ENCODE measurements at regions not wholly inside any gene's neighbourhood (a gene's known extent, or its start where the extent isn't known, plus 50 kb on each side); places are given as distances from the start of the nearest gene placed in this dataset.

GRCh38 chr3:22980346-22980745, 222.8 kb upstream of the UBE2E2 start:
- H3K4me1 ChIP-seq (ENCODE audit: insufficient read depth, low read length): no peaks in the 10 kb centered on the region
- no peak overlapping the region for H2AFZ ChIP-seq (ENCODE audit: low read depth, low read length)
- no peaks in the 10 kb centered on the region for H3K79me2 ChIP-seq (ENCODE audit: insufficient read depth, low read length)
- no peaks in the 10 kb centered on the region for H4K20me1 ChIP-seq (ENCODE audit: insufficient read depth, low read length)
- H3K27ac ChIP-seq (ENCODE audit: low read length): no peak overlapping the region
- DNase-seq: no peak
- H3K9me3 ChIP-seq (ENCODE audit: insufficient read depth, low read length, severe bottlenecking): no peaks in the 10 kb centered on the region
- ATAC-seq (ENCODE audit: insufficient read depth, low read depth): no peak
- H3K36me3 ChIP-seq (ENCODE audit: insufficient read depth, low read length): no peaks in the 10 kb centered on the region
- no peak overlapping the region for H3K4me3 ChIP-seq (ENCODE audit: low read depth in 1 of 2, low read length in 2 of 2)
- no peak for TF ChIP-seq CTCF (IDR thresholded peaks at IDR 0.05; ENCODE audit: borderline replicate concordance, extremely low read depth, low read length, poor library complexity, severe bottlenecking)
- H3K27me3 ChIP-seq (ENCODE audit: insufficient read depth, low read length, poor library complexity): no peaks in the 10 kb centered on the region
- no peak overlapping the region for H3K9ac ChIP-seq (ENCODE audit: low read depth, low read length)
- H3K4me2 ChIP-seq (ENCODE audit: insufficient read depth, low read length): no peak overlapping the region

- DNase-seq (no peak), ATAC-seq (ENCODE audit: insufficient read depth, low read depth) (no peak)
- H3K4me2 ChIP-seq (ENCODE audit: insufficient read depth, low read length): no peak overlapping the region
- no peaks in the 10 kb centered on the region for H3K79me2 ChIP-seq (ENCODE audit: insufficient read depth, low read length)
- no peaks in the 10 kb centered on the region for H3K27me3 ChIP-seq (ENCODE audit: insufficient read depth, low read length, poor library complexity)
- no peak overlapping the region for H3K4me3 ChIP-seq (ENCODE audit: low read depth in 1 of 2, low read length in 2 of 2)
- TF ChIP-seq CTCF (IDR thresholded peaks at IDR 0.05; ENCODE audit: borderline replicate concordance, extremely low read depth, low read length, poor library complexity, severe bottlenecking) (no peak), EZH2 (IDR thresholded peaks at IDR 0.05; ENCODE audit: borderline replicate concordance, low read depth, low read length, severe bottlenecking) (no peak)
- no peak overlapping the region for H3K9ac ChIP-seq (ENCODE audit: low read depth, low read length)
- no peaks in the 10 kb centered on the region for H3K4me1 ChIP-seq (ENCODE audit: insufficient read depth, low read length)
- no peak overlapping the region for H3K27ac ChIP-seq (ENCODE audit: low read length)
- H2AFZ ChIP-seq (ENCODE audit: low read depth, low read length): no peak overlapping the region
- no peaks in the 10 kb centered on the region for H3K9me3 ChIP-seq (ENCODE audit: insufficient read depth, low read length, severe bottlenecking)
- H3K36me3 ChIP-seq (ENCODE audit: insufficient read depth, low read length): no peaks in the 10 kb centered on the region
- no peaks in the 10 kb centered on the region for H4K20me1 ChIP-seq (ENCODE audit: insufficient read depth, low read length)
These were observed 222.0 kb upstream of the UBE2E2 start for GRCh38 chr3:22981166-22981565.

DNA sequence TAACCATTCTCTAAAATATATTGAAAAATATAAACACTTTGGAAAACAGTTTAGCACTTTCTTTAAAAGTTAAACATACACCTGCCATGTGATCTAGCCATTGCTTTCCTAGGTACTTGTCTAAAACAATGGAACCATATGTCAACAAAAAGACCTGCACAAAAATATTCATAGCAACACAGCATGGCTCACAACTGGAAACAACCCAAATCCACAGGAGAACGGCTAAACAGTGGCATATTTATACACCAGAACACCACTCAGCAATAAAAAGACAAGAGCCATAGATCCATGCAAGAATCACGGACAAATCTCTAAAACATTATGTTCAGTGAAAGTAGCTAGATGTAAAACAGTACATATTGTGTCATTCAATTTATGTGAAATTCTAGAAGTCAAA, 221.3 kb upstream of the UBE2E2 start:
- no peaks in the 10 kb centered on the region for H3K9me3 ChIP-seq (ENCODE audit: insufficient read depth, low read length, severe bottlenecking)
- H4K20me1 ChIP-seq (ENCODE audit: insufficient read depth, low read length): no peaks in the 10 kb centered on the region
- no peak overlapping the region for H3K27ac ChIP-seq (ENCODE audit: low read length)
- H3K4me1 ChIP-seq (ENCODE audit: insufficient read depth, low read length): no peaks in the 10 kb centered on the region
- H3K4me3 ChIP-seq (ENCODE audit: low read depth in 1 of 2, low read length in 2 of 2): no peak overlapping the region
- no peaks in the 10 kb centered on the region for H3K79me2 ChIP-seq (ENCODE audit: insufficient read depth, low read length)
- no peaks in the 10 kb centered on the region for H3K36me3 ChIP-seq (ENCODE audit: insufficient read depth, low read length)
- DNase-seq (no peak), ATAC-seq (ENCODE audit: insufficient read depth, low read depth) (no peak)
- no peak overlapping the region for H3K9ac ChIP-seq (ENCODE audit: low read depth, low read length)
- no peak for TF ChIP-seq CTCF (IDR thresholded peaks at IDR 0.05; ENCODE audit: borderline replicate concordance, extremely low read depth, low read length, poor library complexity, severe bottlenecking)
- TF ChIP-seq EZH2 (IDR thresholded peaks at IDR 0.05; ENCODE audit: borderline replicate concordance, low read depth, low read length, severe bottlenecking): no peak
- H2AFZ ChIP-seq (ENCODE audit: low read depth, low read length): no peak overlapping the region
- H3K4me2 ChIP-seq (ENCODE audit: insufficient read depth, low read length): no peak overlapping the region
- H3K27me3 ChIP-seq (ENCODE audit: insufficient read depth, low read length, poor library complexity): no peaks in the 10 kb centered on the region

GRCh38 chr3:22982981-22983587, 220.0 kb upstream of the UBE2E2 start:
- Histone ChIP-seq H3K4me2 (ENCODE audit: insufficient read depth, low read length) (no peak overlapping the region), H3K9ac (ENCODE audit: low read depth, low read length) (no peak overlapping the region), H3K27me3 (ENCODE audit: insufficient read depth, low read length, poor library complexity) (no peaks in the 10 kb centered on the region), H2AFZ (ENCODE audit: low read depth, low read length) (no peak overlapping the region), H3K4me1 (ENCODE audit: insufficient read depth, low read length) (no peaks in the 10 kb centered on the region), H3K4me3 (ENCODE audit: low read depth in 1 of 2, low read length in 2 of 2) (no peak overlapping the region), H3K79me2 (ENCODE audit: insufficient read depth, low read length) (no peaks in the 10 kb centered on the region), H3K36me3 (ENCODE audit: insufficient read depth, low read length) (no peaks in the 10 kb centered on the region), H3K27ac (ENCODE audit: low read length) (no peak overlapping the region), H3K9me3 (ENCODE audit: insufficient read depth, low read length, severe bottlenecking) (no peaks in the 10 kb centered on the region), H4K20me1 (ENCODE audit: insufficient read depth, low read length) (no peaks in the 10 kb centered on the region)
- TF ChIP-seq EZH2 (IDR thresholded peaks at IDR 0.05; ENCODE audit: borderline replicate concordance, low read depth, low read length, severe bottlenecking): no peak
- no peak for TF ChIP-seq CTCF (IDR thresholded peaks at IDR 0.05; ENCODE audit: borderline replicate concordance, extremely low read depth, low read length, poor library complexity, severe bottlenecking)
- ATAC-seq (ENCODE audit: insufficient read depth, low read depth): no peak
- no peak for DNase-seq

All from DND-41 (cell line).